Liver (tissue), 8 donors: ENCODE measurements at regions not wholly inside any gene's neighbourhood (a gene's known extent, or its start where the extent isn't known, plus 50 kb on each side); places are given as distances from the start of the nearest gene placed in this dataset.

Source experiments
- DNase-seq: peaks from one replicate; pipeline ENCODE4 v3.0.0-alpha.2; 2017; ENCODE audit warnings: low spot score
- H3K27ac ChIP-seq, 2 donors: one replicate each; pipeline ENCODE4 v1.7.0; 2013; ENCODE audit warnings: inconsistent platforms in 2 of 2, low read length in 2 of 2, control low read depth in 1 of 2, low read depth in 1 of 2, mild to moderate bottlenecking in 1 of 2
- H3K27me3 ChIP-seq, 4 donors: one replicate each; pipeline versions ENCODE4 v1.6.1 to v1.7.0; 2013; ENCODE audit warnings: low read length in 3 of 4, inconsistent platforms in 1 of 4, mild to moderate bottlenecking in 1 of 4, moderate library complexity in 1 of 4; ENCODE audit not compliant: control insufficient read depth in 4 of 4, insufficient read depth in 4 of 4
- H3K36me3 ChIP-seq, 4 donors: one replicate each; pipeline versions ENCODE4 v1.6.1 to v1.7.0; 2013; ENCODE audit warnings: low read length in 3 of 4, mild to moderate bottlenecking in 3 of 4, low read depth in 1 of 4, moderate library complexity in 1 of 4; ENCODE audit not compliant: control insufficient read depth in 4 of 4, insufficient read depth in 3 of 4
- H3K4me1 ChIP-seq, 4 donors: one replicate each; pipeline versions ENCODE4 v1.6.1 to v1.7.0; 2013; ENCODE audit warnings: low read length in 3 of 4, mild to moderate bottlenecking in 3 of 4, moderate library complexity in 1 of 4; ENCODE audit not compliant: control insufficient read depth in 4 of 4, insufficient read depth in 4 of 4
- H3K4me3 ChIP-seq, 3 donors: one replicate each; pipeline versions ENCODE4 v1.6.1 to v1.7.0; 2013; ENCODE audit warnings: low read length in 3 of 3, control low read depth in 1 of 3, low read depth in 1 of 3, mild to moderate bottlenecking in 1 of 3
- H3K9ac ChIP-seq, 2 donors: one replicate each; pipeline ENCODE4 v1.7.0; 2013; ENCODE audit warnings: low read length in 2 of 2, mild to moderate bottlenecking in 2 of 2, moderate library complexity in 2 of 2, control low read depth in 1 of 2, low read depth in 1 of 2
- H3K9me3 ChIP-seq, 4 donors: one replicate each; pipeline versions ENCODE4 v1.6.1 to v1.7.0; 2013; ENCODE audit warnings: low read length in 3 of 4; ENCODE audit not compliant: control insufficient read depth in 4 of 4
- ATF3 ChIP-seq: IDR thresholded peaks from 2 replicates; pipeline ENCODE4 v1.6.1; 2016; ENCODE audit warnings: antibody characterized with exemption
- CTCF ChIP-seq: fragments of 150-350 bp; IDR thresholded peaks from 2 replicates; pipeline ENCODE4 v1.5.1; 2017; ENCODE audit warnings: improper control_type of control experiment, low read depth, low read length; ENCODE audit not compliant: missing input control
- EGR1 ChIP-seq, 2 donors: IDR thresholded peaks; 2 replicates each; pipeline ENCODE4 v1.6.1; 2016 to 2018; ENCODE audit warnings: antibody characterized with exemption in 2 of 2, low read depth in 2 of 2
- FOXA1 ChIP-seq: IDR thresholded peaks from 2 replicates; pipeline ENCODE4 v1.6.1; 2016; ENCODE audit warnings: antibody characterized with exemption
- FOXA2 ChIP-seq: IDR thresholded peaks from 2 replicates; pipeline ENCODE4 v1.6.1; 2016; ENCODE audit warnings: antibody characterized with exemption
- GABPA ChIP-seq, 2 donors: IDR thresholded peaks in 1 of 2; conservative IDR thresholded peaks in 1 of 2; 2 replicates each; pipeline ENCODE4 v1.6.1; 2016; ENCODE audit warnings: antibody characterized with exemption in 2 of 2, mild to moderate bottlenecking in 1 of 2, moderate library complexity in 1 of 2
- HNF4A ChIP-seq, 2 donors: conservative IDR thresholded peaks; 2 replicates each; pipeline ENCODE4 v1.6.1; 2016; ENCODE audit warnings: antibody characterized with exemption in 2 of 2, mild to moderate bottlenecking in 2 of 2
- HNF4G ChIP-seq: IDR thresholded peaks from 2 replicates; pipeline ENCODE4 v1.6.1; 2016; ENCODE audit warnings: antibody characterized with exemption
- JUND ChIP-seq, 2 donors: IDR thresholded peaks; 2 replicates each; pipeline ENCODE4 v1.6.1; 2016; ENCODE audit warnings: antibody characterized with exemption in 2 of 2
- MAX ChIP-seq: IDR thresholded peaks from 2 replicates; pipeline ENCODE4 v1.6.1; 2016; ENCODE audit warnings: antibody characterized with exemption
- NR2F2 ChIP-seq: IDR thresholded peaks from 2 replicates; pipeline ENCODE4 v1.6.1; 2016; ENCODE audit warnings: antibody characterized with exemption
- RAD21 ChIP-seq, 2 donors: IDR thresholded peaks; 2 replicates each; pipeline ENCODE4 v1.6.1; 2016; ENCODE audit warnings: antibody characterized with exemption in 2 of 2, mild to moderate bottlenecking in 2 of 2
- REST ChIP-seq: IDR thresholded peaks from 2 replicates; pipeline ENCODE4 v1.6.1; 2016; ENCODE audit warnings: antibody characterized with exemption, mild to moderate bottlenecking
- RXRA ChIP-seq, 2 donors: IDR thresholded peaks; 2 replicates each; pipeline ENCODE4 v1.6.1; 2017 to 2018; ENCODE audit warnings: antibody characterized with exemption in 2 of 2, mild to moderate bottlenecking in 1 of 2
- SP1 ChIP-seq: IDR thresholded peaks from 2 replicates; pipeline ENCODE4 v1.6.1; 2018; ENCODE audit warnings: antibody characterized with exemption, mild to moderate bottlenecking
- TAF1 ChIP-seq: conservative IDR thresholded peaks from 2 replicates; pipeline ENCODE4 v1.6.1; 2016; ENCODE audit warnings: antibody characterized with exemption, mild to moderate bottlenecking
- YY1 ChIP-seq: IDR thresholded peaks from 2 replicates; pipeline ENCODE4 v1.6.1; 2016; ENCODE audit warnings: antibody characterized with exemption, mild to moderate bottlenecking
- ZBTB33 ChIP-seq: IDR thresholded peaks from 2 replicates; pipeline ENCODE4 v1.6.1; 2016; ENCODE audit warnings: antibody characterized with exemption
- WGBS: extraction: QIAGEN DNeasy Blood & Tissue Kit; methylation state at CpG from one replicate; pipeline ENCODE4 v1.1.7; 2013; 5-methylcytosine and 5-hydroxymethylcytosine counted together
- donor health status: healthy.
- donor health status: healthy.
- donor health status: healthy.
- donor health status: healthy.
- donor health status: healthy.

- H3K4me3 ChIP-seq: no peak overlapping the region
- WGBS: 70% methylated on average over 6 of the region's 6 CpGs
- H3K4me1 ChIP-seq: peaks cover 2 to 6% (median 5%) of the 10 kb centered on the region in 4 donors
- no peak for TF ChIP-seq EGR1 (IDR thresholded peaks at IDR 0.05; ENCODE audit: low read depth in 2 of 2)
- TF ChIP-seq SP1: no peak
- TF ChIP-seq TAF1: no peak
- no peak for TF ChIP-seq RAD21 (IDR thresholded peaks at IDR 0.05)
- TF ChIP-seq HNF4G: no peak
- no peak for TF ChIP-seq HNF4A (conservative IDR thresholded peaks at IDR 0.05)
- TF ChIP-seq REST: no peak
- no peak for TF ChIP-seq FOXA1
- no peak overlapping the region for H3K9ac ChIP-seq
- H3K9me3 ChIP-seq: no peaks in the 10 kb centered on the region
- H3K27ac ChIP-seq: no peak overlapping the region
- H3K27me3 ChIP-seq: no peaks in the 10 kb centered on the region
- H3K36me3 ChIP-seq: no peaks in the 10 kb centered on the region
- DNase-seq: no peak
Observed at GRCh38 chr15:101559952-101560351, 70.4 kb upstream of the PCSK6 start.

GRCh38 chr15:101558221-101558941, 68.9 kb upstream of the PCSK6 start:
- 53% methylated on average over 12 of the region's 12 CpGs for WGBS
- Histone ChIP-seq H3K36me3 (no peaks in the 10 kb centered on the region), H3K27ac (peak overlapping the region; percentile 9 to 42), H3K9ac (no peak overlapping the region), H3K27me3 (no peaks in the 10 kb centered on the region), H3K4me1 (peaks cover 2 to 6% (median 5%) of the 10 kb centered on the region in 4 donors), H3K4me3 (no peak overlapping the region), H3K9me3 (no peaks in the 10 kb centered on the region)
- TF ChIP-seq MAX (peak; percentile 38), RXRA (IDR thresholded peaks at IDR 0.05) (peak; percentile 76 to 86), HNF4A (conservative IDR thresholded peaks at IDR 0.05) (peak; percentile 51 to 56), CTCF (no peak), JUND (IDR thresholded peaks at IDR 0.05) (no peak), TAF1 (no peak), YY1 (peak; percentile 92), SP1 (peak; percentile 71), FOXA2 (peak; percentile 46), GABPA (IDR thresholded peaks at IDR 0.05 in 1 of 2, conservative IDR thresholded peaks at IDR 0.05 in 1 of 2) (no peak), ZBTB33 (no peak), RAD21 (IDR thresholded peaks at IDR 0.05) (peak in 1 of 2 donors; percentile 51), NR2F2 (no peak), ATF3 (no peak), HNF4G (no peak), FOXA1 (peak; percentile 15), EGR1 (IDR thresholded peaks at IDR 0.05; ENCODE audit: low read depth in 2 of 2) (no peak), REST (peak; percentile 41)
- no peak for DNase-seq
